KG1 (cell line): ENCODE measurements at regions not wholly inside any gene's neighbourhood (a gene's known extent, or its start where the extent isn't known, plus 50 kb on each side); places are given as distances from the start of the nearest gene placed in this dataset.
"Not testable (repeated sequence)": the region's sequence is repeated elsewhere in the genome, so short reads cannot be mapped to it uniquely, and the experiment has no call there.

Source experiments
- DNase-seq: peaks from one replicate; lab custom pipeline; 2025; lab: John Stamatoyannopoulos, UW

GRCh38 chr11:129503646-129504045 lies 128.0 kb downstream of the BARX2 start:
- DNase-seq, result no peak

GRCh38 chr11:129505266-129505665 lies 129.6 kb downstream of the BARX2 start:
- no peak for DNase-seq

- DNase-seq, result no peak
Observed at GRCh38 chr11:129508163-129508562, 132.5 kb downstream of the BARX2 start.

- no peak for DNase-seq
Observed at GRCh38 chr11:129528296-129528695, 152.6 kb downstream of the BARX2 start.

- DNase-seq, result no peak
Observed at GRCh38 chr11:129530154-129530895, 154.7 kb downstream of the BARX2 start.

- DNase-seq, result no peak
Observed at GRCh38 chr11:129533395-129533794, 157.7 kb downstream of the BARX2 start.

GRCh38 chr11:129536338-129536737 lies 160.7 kb downstream of the BARX2 start:
- DNase-seq, result no peak

GRCh38 chr11:129538323-129538722 lies 162.7 kb downstream of the BARX2 start:
- DNase-seq, result no peak

GRCh38 chr11:129543515-129544290 lies 168.1 kb downstream of the BARX2 start:
- no peak for DNase-seq

GRCh38 chr11:129544691-129545090 lies 169.0 kb downstream of the BARX2 start:
- DNase-seq, result no peak

- no peak for DNase-seq
Observed at GRCh38 chr11:129546266-129546665, 170.6 kb downstream of the BARX2 start.

- no peak for DNase-seq
Observed at GRCh38 chr11:129557421-129557820, 181.8 kb downstream of the BARX2 start.

- no peak for DNase-seq
Observed at GRCh38 chr11:129569007-129569406, 193.4 kb downstream of the BARX2 start.

GRCh38 chr11:129572667-129573066 lies 197.0 kb downstream of the BARX2 start:
- not testable (repeated sequence) for DNase-seq

GRCh38 chr11:129573161-129573560 lies 197.5 kb downstream of the BARX2 start:
- DNase-seq, result no peak

GRCh38 chr11:129574431-129574830 lies 198.8 kb downstream of the BARX2 start:
- no peak for DNase-seq

- DNase-seq, result no peak
Observed at GRCh38 chr11:129576652-129577051, 201.0 kb downstream of the BARX2 start.

GRCh38 chr11:129578006-129578405 lies 202.4 kb downstream of the BARX2 start:
- no peak for DNase-seq

GRCh38 chr11:129580278-129580677 lies 204.6 kb downstream of the BARX2 start:
- no peak for DNase-seq

- no peak for DNase-seq
Observed at GRCh38 chr11:129584316-129584715, 208.7 kb downstream of the BARX2 start.

- DNase-seq, result no peak
Observed at GRCh38 chr11:129589190-129589860, 213.7 kb downstream of the BARX2 start.

- no peak for DNase-seq
Observed at GRCh38 chr11:129590030-129590752, 214.5 kb downstream of the BARX2 start.
